ENCODE measurements at regions not wholly inside any gene's neighbourhood (a gene's known extent, or its start where the extent isn't known, plus 50 kb on each side); places are given as distances from the start of the nearest gene placed in this dataset.

DNA sequence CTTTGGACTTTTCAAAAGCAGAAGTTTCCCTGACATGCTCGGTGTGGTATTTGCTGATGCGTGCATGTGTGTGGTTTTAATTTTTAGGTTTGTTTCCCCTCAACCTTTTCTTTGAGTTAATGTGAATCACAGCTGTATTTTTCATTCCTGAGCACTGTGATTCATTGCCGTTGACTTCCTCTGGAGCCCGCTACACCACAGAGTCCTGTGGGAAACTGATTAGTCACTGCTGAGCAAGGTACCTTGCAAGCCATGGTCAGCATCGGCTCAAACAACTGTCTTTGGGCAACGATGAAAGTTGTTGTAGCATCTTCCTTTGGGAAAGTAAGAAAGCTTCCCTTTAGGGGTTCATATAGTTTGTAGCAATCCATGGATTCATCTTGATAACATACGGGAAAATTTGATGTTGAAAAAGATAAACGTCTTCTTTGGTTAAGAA is 57.5 kb downstream of the RIN2 start:
- TF ChIP-seq, protein P1, sequence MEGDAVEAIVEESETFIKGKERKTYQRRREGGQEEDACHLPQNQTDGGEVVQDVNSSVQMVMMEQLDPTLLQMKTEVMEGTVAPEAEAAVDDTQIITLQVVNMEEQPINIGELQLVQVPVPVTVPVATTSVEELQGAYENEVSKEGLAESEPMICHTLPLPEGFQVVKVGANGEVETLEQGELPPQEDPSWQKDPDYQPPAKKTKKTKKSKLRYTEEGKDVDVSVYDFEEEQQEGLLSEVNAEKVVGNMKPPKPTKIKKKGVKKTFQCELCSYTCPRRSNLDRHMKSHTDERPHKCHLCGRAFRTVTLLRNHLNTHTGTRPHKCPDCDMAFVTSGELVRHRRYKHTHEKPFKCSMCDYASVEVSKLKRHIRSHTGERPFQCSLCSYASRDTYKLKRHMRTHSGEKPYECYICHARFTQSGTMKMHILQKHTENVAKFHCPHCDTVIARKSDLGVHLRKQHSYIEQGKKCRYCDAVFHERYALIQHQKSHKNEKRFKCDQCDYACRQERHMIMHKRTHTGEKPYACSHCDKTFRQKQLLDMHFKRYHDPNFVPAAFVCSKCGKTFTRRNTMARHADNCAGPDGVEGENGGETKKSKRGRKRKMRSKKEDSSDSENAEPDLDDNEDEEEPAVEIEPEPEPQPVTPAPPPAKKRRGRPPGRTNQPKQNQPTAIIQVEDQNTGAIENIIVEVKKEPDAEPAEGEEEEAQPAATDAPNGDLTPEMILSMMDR (IDR thresholded peaks at IDR 0.05; ENCODE audit: borderline replicate concordance, insufficient read depth, low read depth, low read length) = no peak
- no peak overlapping the region for H3K4me3 ChIP-seq (ENCODE audit: low read depth, low read length)

DNA sequence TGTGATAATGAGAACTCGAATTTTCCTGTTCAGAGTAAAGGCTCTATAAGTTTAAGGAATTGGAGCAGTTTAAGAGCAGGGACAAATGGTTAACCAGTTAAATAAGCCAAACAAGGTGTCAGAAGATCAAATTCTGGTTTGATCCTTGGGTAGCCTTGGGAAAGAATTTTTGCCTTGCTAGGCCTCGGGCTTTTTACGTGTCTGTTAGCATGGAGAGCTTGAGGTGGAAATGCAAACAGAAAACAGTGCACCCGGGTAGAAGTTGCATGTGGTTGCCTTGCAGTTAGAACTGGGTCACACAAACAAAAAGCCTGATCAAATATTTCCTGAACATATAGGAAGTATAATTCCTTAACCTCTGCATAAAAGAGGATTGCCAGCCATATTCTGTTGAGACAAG is 58.3 kb downstream of the RIN2 start:
- TF ChIP-seq, protein P1 (IDR thresholded peaks at IDR 0.05; ENCODE audit: borderline replicate concordance, insufficient read depth, low read depth, low read length) = no peak
- no peak overlapping the region for H3K4me3 ChIP-seq (ENCODE audit: low read depth, low read length)

GRCh38 chr20:19817017-19817416 is 59.0 kb downstream of the RIN2 start:
- TF ChIP-seq, protein P1 (IDR thresholded peaks at IDR 0.05; ENCODE audit: borderline replicate concordance, insufficient read depth, low read depth, low read length) = no peak
- H3K4me3 ChIP-seq (ENCODE audit: low read depth, low read length) = no peak overlapping the region

DNA sequence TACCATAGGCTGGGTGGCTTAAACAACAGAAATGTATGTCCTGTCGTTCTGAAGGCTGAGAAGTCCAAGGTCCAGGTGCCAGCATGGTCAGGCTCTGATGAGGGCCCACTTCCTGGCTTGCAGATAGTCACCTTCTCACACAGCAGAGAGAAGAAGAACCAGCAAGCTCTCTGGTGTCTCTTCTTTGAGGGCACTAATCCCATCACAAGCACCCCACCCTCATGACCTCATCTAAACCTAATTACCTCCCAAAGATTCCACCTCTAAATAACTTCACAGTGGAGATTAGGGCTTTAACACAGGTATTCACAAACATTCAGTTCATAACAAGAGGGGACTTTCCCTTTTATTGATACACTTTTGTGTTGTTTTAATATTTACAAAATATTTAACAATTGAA is 61.1 kb downstream of the RIN2 start:
- no peak overlapping the region for H3K4me3 ChIP-seq (ENCODE audit: low read depth, low read length)
- TF ChIP-seq, protein P1 (IDR thresholded peaks at IDR 0.05; ENCODE audit: borderline replicate concordance, insufficient read depth, low read depth, low read length) = no peak

GRCh38 chr20:19820555-19821211 is 62.6 kb downstream of the RIN2 start:
- H3K4me3 ChIP-seq (ENCODE audit: low read depth, low read length) = no peak overlapping the region
- TF ChIP-seq, protein P1 (IDR thresholded peaks at IDR 0.05; ENCODE audit: borderline replicate concordance, insufficient read depth, low read depth, low read length) = no peak

DNA sequence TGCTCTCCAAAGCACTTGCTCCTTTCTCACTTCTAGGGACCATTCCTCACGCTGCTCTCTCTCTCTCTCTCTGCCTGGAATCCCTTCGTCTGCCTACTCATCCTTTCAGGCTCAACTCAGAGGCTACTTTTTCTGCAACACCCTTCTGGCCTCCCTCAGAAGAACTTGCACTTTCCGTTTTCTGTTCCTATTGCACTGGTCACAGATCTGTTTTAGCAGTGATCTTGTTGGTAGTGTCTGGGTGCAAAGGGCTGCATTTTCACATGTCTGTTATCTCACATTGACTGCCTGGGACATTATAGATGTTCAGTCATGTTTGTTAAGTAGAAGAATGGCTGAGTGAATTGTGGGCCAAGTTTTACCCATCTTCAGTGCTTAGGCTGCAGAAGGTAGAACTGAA is 63.5 kb downstream of the RIN2 start:
- TF ChIP-seq, protein P1 (IDR thresholded peaks at IDR 0.05; ENCODE audit: borderline replicate concordance, insufficient read depth, low read depth, low read length) = no peak
- H3K4me3 ChIP-seq (ENCODE audit: low read depth, low read length) = no peak overlapping the region

DNA sequence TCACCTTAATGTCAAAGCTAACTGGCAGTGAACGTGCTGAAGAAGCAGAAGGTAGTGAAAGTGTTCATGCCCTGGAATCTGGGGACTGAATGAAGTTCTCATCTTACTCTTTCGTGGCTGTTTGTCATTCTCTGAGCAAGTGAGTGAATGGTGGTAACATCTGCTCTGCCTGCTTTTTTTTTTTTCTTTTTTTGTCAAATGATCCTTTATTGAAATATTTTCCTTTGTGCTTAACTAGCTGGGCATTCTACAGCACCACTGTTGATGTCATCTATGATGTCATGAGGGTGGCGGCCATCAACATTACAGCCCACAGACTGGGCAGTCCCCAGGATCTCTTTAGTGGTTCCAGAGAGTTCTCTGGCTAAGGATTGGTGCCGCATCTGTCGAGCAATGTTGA is 65.2 kb downstream of the RIN2 start:
- H3K4me3 ChIP-seq (ENCODE audit: low read depth, low read length) = no peak overlapping the region
- TF ChIP-seq, protein P1 (IDR thresholded peaks at IDR 0.05; ENCODE audit: borderline replicate concordance, insufficient read depth, low read depth, low read length) = no peak

Data from GM12875 (cell line).